ENCODE measurements at regions not wholly inside any gene's neighbourhood (a gene's known extent, or its start where the extent isn't known, plus 50 kb on each side); places are given as distances from the start of the nearest gene placed in this dataset.
A peak's percentile ranks its signal among the peaks of the same experiment; 100 is the strongest.

- H3K4me1 Mint-ChIP-seq: peaks cover 15% of the 10 kb centered on the region
- peak; percentile 46 for ATAC-seq
Observed at GRCh38 chr4:58093352-58093751, 983.2 kb upstream of the IGFBP7 start.

More at GRCh38 chr4:58093352-58093751, 983.2 kb upstream of the IGFBP7 start:
- Histone ChIP-seq H4K20me1 (replicated peaks; ENCODE audit: insufficient read depth) (no peaks in the 10 kb centered on the region), H3K79me2 (replicated peaks; ENCODE audit: insufficient read depth) (no peaks in the 10 kb centered on the region), H3K9me2 (ENCODE audit: insufficient read depth) (no peaks in the 10 kb centered on the region), H3K4me2 (no peak overlapping the region), H3K27ac (ENCODE audit: low read depth) (no peak overlapping the region), H3K4me1 (ENCODE audit: insufficient read depth) (peaks cover 14% of the 10 kb centered on the region; the same call in 1 of the 2 replicates), H3K4me3 (no peak overlapping the region), H3F3A (replicated peaks; ENCODE audit: low read depth) (no peaks in the 10 kb centered on the region), H3K27me3 (ENCODE audit: insufficient read depth) (no peaks in the 10 kb centered on the region), H3K36me3 (ENCODE audit: insufficient read depth) (no peaks in the 10 kb centered on the region), H2AFZ (no peak overlapping the region)
- DNase-seq (ENCODE audit: low spot score): peak; percentile 44
- Mint-ChIP-seq H3K27me3 (ENCODE audit: insufficient read depth, low read depth, poor library complexity) (no peaks in the 10 kb centered on the region), H3K9me3 (no peaks in the 10 kb centered on the region; the same call in 2 of the 3 replicates), H3K27ac (no peak overlapping the region), H3K4me3 (no peak overlapping the region), H3K36me3 (ENCODE audit: low read depth) (no peaks in the 10 kb centered on the region)
- no peak for TF ChIP-seq ZNF331 (CRISPR knock-in tag; IDR thresholded peaks at IDR 0.05; ENCODE audit: low read depth)
- TF ChIP-seq CTCF (conservative IDR thresholded peaks at IDR 0.05; ENCODE audit: low read depth in 2 of 2): no peak
- TF ChIP-seq STAT1 (IDR thresholded peaks at IDR 0.05; ENCODE audit: unreplicated experiment): no peak
- TF ChIP-seq ZNF462 (CRISPR knock-in tag; IDR thresholded peaks at IDR 0.05): no peak
- TF ChIP-seq NANOG (IDR thresholded peaks at IDR 0.05; ENCODE audit: borderline replicate concordance): no peak
- no peak for TF ChIP-seq ZNF114 (CRISPR knock-in tag; IDR thresholded peaks at IDR 0.05)
- TF ChIP-seq JUNB (IDR thresholded peaks at IDR 0.05; ENCODE audit: unreplicated experiment): no peak
- TF ChIP-seq REST (IDR thresholded peaks at IDR 0.05; ENCODE audit: unreplicated experiment): no peak

Data from GM23338 (cell line).